ENCODE measurements at regions not wholly inside any gene's neighbourhood (a gene's known extent, or its start where the extent isn't known, plus 50 kb on each side); places are given as distances from the start of the nearest gene placed in this dataset.

DNA sequence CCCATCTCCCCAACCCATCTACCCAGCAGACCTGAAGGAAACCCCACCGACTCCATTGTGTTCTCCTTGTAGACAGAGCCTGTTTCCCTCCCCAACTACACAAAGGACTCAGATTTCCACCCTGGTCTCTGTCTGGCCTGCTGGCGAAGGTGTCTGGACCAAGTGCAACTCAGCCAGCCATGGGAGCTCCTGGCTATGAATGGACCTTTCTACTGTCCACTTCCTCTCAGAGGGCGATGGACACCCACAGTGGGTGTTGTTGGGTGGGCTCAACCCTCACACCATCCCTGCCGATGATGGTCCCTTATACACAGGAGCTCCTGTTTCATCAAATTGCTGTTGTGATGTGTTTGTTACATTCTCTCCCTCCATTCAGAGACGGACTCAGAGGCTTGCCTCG lies 112.5 kb upstream of the PHACTR3 start:
- no peak for DNase-seq
- TF ChIP-seq, protein P1, sequence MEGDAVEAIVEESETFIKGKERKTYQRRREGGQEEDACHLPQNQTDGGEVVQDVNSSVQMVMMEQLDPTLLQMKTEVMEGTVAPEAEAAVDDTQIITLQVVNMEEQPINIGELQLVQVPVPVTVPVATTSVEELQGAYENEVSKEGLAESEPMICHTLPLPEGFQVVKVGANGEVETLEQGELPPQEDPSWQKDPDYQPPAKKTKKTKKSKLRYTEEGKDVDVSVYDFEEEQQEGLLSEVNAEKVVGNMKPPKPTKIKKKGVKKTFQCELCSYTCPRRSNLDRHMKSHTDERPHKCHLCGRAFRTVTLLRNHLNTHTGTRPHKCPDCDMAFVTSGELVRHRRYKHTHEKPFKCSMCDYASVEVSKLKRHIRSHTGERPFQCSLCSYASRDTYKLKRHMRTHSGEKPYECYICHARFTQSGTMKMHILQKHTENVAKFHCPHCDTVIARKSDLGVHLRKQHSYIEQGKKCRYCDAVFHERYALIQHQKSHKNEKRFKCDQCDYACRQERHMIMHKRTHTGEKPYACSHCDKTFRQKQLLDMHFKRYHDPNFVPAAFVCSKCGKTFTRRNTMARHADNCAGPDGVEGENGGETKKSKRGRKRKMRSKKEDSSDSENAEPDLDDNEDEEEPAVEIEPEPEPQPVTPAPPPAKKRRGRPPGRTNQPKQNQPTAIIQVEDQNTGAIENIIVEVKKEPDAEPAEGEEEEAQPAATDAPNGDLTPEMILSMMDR (IDR thresholded peaks at IDR 0.05; ENCODE audit: low read depth, low read length) = no peak
- Histone ChIP-seq H3K36me3 (no peaks in the 10 kb centered on the region), H3K27me3 (ENCODE audit: insufficient read depth, low read depth, severe bottlenecking) (no peaks in the 10 kb centered on the region), H3K4me3 (ENCODE audit: low read depth, low read length) (no peak overlapping the region), H3K9me3 (ENCODE audit: severe bottlenecking) (no peaks in the 10 kb centered on the region), H3K27ac (no peak overlapping the region)

DNA sequence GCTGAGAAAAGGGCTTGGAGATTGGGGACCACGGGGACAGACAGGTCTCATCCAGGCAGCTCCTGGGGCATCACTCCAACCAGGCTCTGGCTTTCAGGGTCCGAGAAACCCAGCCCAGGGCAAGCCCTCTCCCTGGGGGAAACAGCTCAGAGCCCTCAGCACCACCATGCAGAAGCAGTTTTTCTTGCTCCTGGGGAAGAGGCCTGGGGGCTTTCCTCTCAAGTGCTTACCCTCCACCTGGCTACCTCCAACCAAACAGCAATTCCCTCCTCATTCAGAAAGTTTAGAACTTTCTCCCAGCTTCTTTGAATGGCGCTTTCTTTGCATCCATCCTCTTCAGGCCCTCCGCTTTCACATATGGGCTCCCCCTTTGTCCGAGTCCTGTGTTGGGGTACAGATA lies 110.4 kb upstream of the PHACTR3 start:
- H3K27me3 ChIP-seq (ENCODE audit: insufficient read depth, low read depth, severe bottlenecking) = no peaks in the 10 kb centered on the region
- TF ChIP-seq, protein P1 (IDR thresholded peaks at IDR 0.05; ENCODE audit: low read depth, low read length) = no peak
- H3K27ac ChIP-seq = no peak overlapping the region
- H3K9me3 ChIP-seq (ENCODE audit: severe bottlenecking) = no peaks in the 10 kb centered on the region
- H3K4me3 ChIP-seq (ENCODE audit: low read depth, low read length) = no peak overlapping the region
- no peak for DNase-seq
- H3K36me3 ChIP-seq = no peaks in the 10 kb centered on the region

DNA sequence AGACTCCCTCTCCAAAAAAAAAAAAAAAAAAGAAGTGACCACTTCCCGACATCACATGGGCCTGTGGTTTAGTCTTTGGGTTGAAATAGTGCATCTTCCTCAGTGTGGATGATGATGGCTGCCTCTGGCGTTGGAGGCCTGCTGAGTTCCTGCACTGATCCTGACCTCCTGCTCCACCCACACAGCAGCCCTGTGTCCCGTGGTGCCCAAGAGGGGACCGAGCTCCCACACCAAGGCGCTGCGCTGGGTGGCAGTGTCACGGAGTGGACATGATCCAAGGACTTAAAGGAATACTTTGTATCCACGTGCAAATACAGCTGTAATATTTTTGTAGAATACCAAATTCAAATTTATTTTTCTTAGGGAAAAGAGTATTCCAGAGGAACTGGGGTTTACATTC lies 109.2 kb upstream of the PHACTR3 start:
- Histone ChIP-seq H3K4me3 (ENCODE audit: low read depth, low read length) (no peak overlapping the region), H3K27ac (no peak overlapping the region), H3K36me3 (no peaks in the 10 kb centered on the region), H3K27me3 (ENCODE audit: insufficient read depth, low read depth, severe bottlenecking) (no peaks in the 10 kb centered on the region), H3K9me3 (ENCODE audit: severe bottlenecking) (no peaks in the 10 kb centered on the region)
- no peak for DNase-seq
- TF ChIP-seq, protein P1 (IDR thresholded peaks at IDR 0.05; ENCODE audit: low read depth, low read length) = no peak

DNA sequence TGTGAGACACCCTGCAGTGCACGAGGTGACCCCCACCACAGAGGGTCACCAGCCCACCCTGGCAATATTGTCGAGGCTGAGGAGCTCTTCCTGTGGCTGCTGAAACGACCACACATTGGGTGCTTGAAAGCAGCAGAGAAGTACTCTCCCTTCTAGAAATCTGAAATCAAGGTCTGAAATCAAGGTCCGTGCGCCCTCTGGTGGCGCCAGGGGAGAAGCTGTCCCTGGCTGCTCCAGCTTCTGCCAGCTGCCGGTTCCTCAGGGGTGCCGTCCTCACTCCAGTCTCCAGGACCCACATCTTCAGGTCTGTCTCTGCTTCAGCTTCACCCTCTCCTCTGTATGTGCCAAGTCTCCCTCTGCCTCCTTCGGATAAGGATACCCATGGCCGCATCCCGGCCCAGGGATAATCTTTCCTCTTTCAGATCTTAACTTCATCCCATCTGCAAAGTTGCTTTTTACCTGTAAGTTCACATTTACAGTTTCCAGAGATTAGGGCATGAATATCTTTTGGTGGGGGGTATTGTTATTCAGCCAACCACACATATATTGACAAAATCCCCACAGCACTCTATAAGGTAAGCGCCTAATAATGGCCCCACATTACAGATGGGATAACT lies 108.3 kb upstream of the PHACTR3 start:
- Histone ChIP-seq H3K36me3 (no peaks in the 10 kb centered on the region), H3K9me3 (ENCODE audit: severe bottlenecking) (no peaks in the 10 kb centered on the region), H3K27me3 (ENCODE audit: insufficient read depth, low read depth, severe bottlenecking) (no peaks in the 10 kb centered on the region), H3K27ac (no peak overlapping the region), H3K4me3 (ENCODE audit: low read depth, low read length) (no peak overlapping the region)
- DNase-seq = peak; percentile 72
- TF ChIP-seq, protein P1 (IDR thresholded peaks at IDR 0.05; ENCODE audit: low read depth, low read length) = peak; percentile 89

DNA sequence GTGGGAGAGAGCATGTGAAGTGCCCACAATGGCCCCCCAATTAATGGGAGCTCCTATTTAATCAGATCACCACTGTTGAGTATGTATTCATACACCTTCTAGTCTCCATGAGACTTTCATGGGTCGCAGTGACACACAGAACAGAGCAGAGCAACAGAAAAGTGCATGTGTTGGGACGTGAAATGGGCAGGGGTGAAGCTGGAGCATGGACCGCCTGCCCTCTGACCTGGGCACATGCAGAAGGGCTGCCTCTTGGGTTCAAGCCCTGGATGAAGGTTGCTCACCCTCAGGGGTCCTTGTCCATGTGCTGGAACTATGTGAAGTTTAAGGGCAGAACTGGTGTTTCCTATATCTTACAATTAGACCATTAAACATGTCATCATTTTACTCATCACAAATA lies 106.0 kb upstream of the PHACTR3 start:
- TF ChIP-seq, protein P1 (IDR thresholded peaks at IDR 0.05; ENCODE audit: low read depth, low read length) = no peak
- no peak for DNase-seq
- H3K27ac ChIP-seq = no peak overlapping the region
- no peaks in the 10 kb centered on the region for H3K27me3 ChIP-seq (ENCODE audit: insufficient read depth, low read depth, severe bottlenecking)
- no peaks in the 10 kb centered on the region for H3K9me3 ChIP-seq (ENCODE audit: severe bottlenecking)
- no peaks in the 10 kb centered on the region for H3K36me3 ChIP-seq
- H3K4me3 ChIP-seq (ENCODE audit: low read depth, low read length) = no peak overlapping the region

DNA sequence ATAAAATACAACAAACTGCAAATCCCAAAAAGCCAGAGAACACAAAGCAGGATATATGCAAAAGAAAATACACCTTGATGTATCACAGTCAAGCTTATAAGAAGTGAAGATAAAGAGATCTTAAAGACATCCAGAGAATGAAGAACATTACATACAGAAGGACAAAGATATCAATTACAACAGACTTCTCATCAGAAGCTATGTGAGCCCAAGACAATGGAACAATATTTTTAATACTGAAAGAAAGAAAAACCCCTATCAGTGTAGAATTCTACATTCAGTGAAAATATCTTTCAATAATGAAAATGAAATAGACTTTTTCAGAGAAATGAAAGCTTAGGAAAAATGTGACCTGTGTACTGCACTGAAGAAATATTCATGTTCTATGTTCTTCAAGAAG lies 104.5 kb upstream of the PHACTR3 start:
- no peak overlapping the region for H3K27ac ChIP-seq
- H3K36me3 ChIP-seq = no peaks in the 10 kb centered on the region
- TF ChIP-seq, protein P1 (IDR thresholded peaks at IDR 0.05; ENCODE audit: low read depth, low read length) = no peak
- H3K9me3 ChIP-seq (ENCODE audit: severe bottlenecking) = no peaks in the 10 kb centered on the region
- H3K27me3 ChIP-seq (ENCODE audit: insufficient read depth, low read depth, severe bottlenecking) = no peaks in the 10 kb centered on the region
- DNase-seq = no peak
- H3K4me3 ChIP-seq (ENCODE audit: low read depth, low read length) = no peak overlapping the region
